ENCODE measurements at regions not wholly inside any gene's neighbourhood (a gene's known extent, or its start where the extent isn't known, plus 50 kb on each side); places are given as distances from the start of the nearest gene placed in this dataset.

DNA sequence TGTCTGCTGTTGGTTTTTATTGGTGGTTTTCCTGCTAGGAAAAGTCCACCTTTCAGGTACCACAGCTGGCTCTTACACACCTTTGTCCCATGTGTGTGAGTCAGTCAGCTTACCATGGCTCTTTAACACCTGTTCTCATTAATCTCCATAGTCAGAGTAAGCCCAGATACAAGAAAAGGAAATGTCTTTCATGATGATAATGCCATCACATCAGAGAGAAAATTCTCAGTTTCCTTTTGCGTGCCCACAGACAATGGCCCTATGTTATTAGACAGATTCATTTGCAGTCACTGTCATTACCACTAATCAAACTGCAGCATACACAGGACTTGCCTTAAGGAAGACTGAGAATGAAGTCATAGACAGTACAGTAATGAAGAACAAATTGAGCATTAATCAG lies 1583.6 kb upstream of the LRRTM3 start:
- TF ChIP-seq POLR2A (IDR thresholded peaks at IDR 0.05) (no peak), EP300 (IDR thresholded peaks at IDR 0.05) (no peak)
- TF ChIP-seq, protein P1, sequence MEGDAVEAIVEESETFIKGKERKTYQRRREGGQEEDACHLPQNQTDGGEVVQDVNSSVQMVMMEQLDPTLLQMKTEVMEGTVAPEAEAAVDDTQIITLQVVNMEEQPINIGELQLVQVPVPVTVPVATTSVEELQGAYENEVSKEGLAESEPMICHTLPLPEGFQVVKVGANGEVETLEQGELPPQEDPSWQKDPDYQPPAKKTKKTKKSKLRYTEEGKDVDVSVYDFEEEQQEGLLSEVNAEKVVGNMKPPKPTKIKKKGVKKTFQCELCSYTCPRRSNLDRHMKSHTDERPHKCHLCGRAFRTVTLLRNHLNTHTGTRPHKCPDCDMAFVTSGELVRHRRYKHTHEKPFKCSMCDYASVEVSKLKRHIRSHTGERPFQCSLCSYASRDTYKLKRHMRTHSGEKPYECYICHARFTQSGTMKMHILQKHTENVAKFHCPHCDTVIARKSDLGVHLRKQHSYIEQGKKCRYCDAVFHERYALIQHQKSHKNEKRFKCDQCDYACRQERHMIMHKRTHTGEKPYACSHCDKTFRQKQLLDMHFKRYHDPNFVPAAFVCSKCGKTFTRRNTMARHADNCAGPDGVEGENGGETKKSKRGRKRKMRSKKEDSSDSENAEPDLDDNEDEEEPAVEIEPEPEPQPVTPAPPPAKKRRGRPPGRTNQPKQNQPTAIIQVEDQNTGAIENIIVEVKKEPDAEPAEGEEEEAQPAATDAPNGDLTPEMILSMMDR (IDR thresholded peaks at IDR 0.05): no peak
- Histone ChIP-seq H3K27ac (no peak overlapping the region), H3K27me3 (no peaks in the 10 kb centered on the region), H3K4me1 (ENCODE audit: insufficient read depth) (no peaks in the 10 kb centered on the region), H3K4me3 (no peak overlapping the region), H3K9me3 (no peaks in the 10 kb centered on the region), H3K36me3 (no peaks in the 10 kb centered on the region)
- intact Hi-C loops (cut with DNase I): no loop called here
- 90 to 97% (median 92%) methylated on average over 1 of the region's 1 CpG for WGBS, 3 donors
- DNase-seq: no peak

DNA sequence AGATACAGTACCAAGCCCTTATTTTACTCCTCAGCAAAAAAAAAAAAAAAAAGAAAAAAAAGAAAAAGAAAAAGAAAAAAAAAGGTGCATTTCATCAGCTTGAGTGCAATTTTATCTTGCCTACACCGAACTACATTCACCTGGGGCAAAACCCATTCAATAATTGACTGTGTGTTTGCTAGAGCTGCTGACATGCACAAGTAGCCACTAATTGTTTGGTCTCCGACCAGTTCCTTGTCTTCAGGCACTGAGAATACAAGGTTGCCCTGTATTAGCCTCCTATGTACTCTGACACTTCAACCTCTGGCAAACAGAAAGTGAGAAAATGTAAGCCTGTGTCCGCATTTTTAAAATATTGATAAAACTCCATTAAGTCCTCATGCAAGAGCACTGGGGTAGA lies 1579.4 kb upstream of the LRRTM3 start:
- 53 to 72% (median 57%) methylated on average over 3 of the region's 3 CpGs for WGBS, 3 donors
- DNase-seq: no peak
- H3K36me3 ChIP-seq: no peaks in the 10 kb centered on the region
- intact Hi-C loops (cut with DNase I): no loop called here
- TF ChIP-seq, protein P1 (IDR thresholded peaks at IDR 0.05): no peak
- TF ChIP-seq POLR2A (IDR thresholded peaks at IDR 0.05): no peak
- TF ChIP-seq EP300 (IDR thresholded peaks at IDR 0.05): no peak
- no peaks in the 10 kb centered on the region for H3K9me3 ChIP-seq
- no peak overlapping the region for H3K27ac ChIP-seq
- no peaks in the 10 kb centered on the region for H3K27me3 ChIP-seq
- H3K4me1 ChIP-seq (ENCODE audit: insufficient read depth): no peaks in the 10 kb centered on the region
- H3K4me3 ChIP-seq: no peak overlapping the region

DNA sequence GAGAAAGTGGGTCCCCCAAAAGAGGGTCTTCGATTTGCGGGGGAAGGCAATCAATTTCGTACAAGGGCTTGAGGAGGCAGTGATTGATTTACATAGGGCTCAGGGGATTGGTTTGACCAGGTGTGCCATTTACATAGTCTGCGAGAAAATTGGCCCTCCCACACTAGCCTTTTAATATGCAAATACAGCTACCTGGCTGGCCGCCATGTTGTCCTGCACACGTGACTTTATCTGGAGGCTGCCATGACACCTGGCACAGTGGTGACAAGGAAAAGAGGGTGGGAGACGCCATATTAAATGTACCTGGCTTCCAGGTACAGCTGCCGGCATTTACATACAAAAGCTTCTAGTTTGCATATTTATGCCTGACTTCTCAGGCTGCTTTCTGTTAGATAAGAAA lies 1577.2 kb upstream of the LRRTM3 start:
- Histone ChIP-seq H3K36me3 (no peaks in the 10 kb centered on the region), H3K27me3 (no peaks in the 10 kb centered on the region), H3K4me3 (no peak overlapping the region), H3K9me3 (no peaks in the 10 kb centered on the region), H3K27ac (no peak overlapping the region), H3K4me1 (ENCODE audit: insufficient read depth) (no peaks in the 10 kb centered on the region)
- WGBS, 3 donors: 72 to 85% (median 77%) methylated on average over 8 of the region's 8 CpGs
- TF ChIP-seq, protein P1 (IDR thresholded peaks at IDR 0.05): no peak
- TF ChIP-seq POLR2A (IDR thresholded peaks at IDR 0.05) (no peak), EP300 (IDR thresholded peaks at IDR 0.05) (no peak)
- no peak for DNase-seq
- intact Hi-C loops (cut with DNase I): no loop called here

DNA sequence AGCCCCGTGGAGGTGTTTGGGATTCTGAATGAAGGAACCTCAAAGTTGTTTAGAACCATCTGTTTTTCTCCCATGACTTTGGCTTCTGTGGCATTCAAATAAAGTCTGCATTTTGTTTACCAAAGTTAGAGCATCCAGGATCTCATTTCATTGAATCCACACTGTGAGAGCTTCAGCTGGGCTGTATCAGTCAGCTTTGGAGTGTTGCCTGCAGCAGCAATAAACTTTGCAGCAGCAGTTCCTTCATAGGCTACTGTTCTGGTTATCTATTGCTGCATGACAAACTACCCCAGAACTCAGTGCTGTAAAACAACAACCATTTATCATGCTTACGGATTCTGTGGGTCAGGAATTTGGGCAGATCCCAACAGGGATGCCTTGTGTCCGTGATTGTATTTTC lies 1575.2 kb upstream of the LRRTM3 start:
- H3K9me3 ChIP-seq: no peaks in the 10 kb centered on the region
- 4 to 8% (median 6%) methylated on average over 3 of the region's 3 CpGs for WGBS, 3 donors
- intact Hi-C loops (cut with DNase I): no loop called here
- no peaks in the 10 kb centered on the region for H3K4me1 ChIP-seq (ENCODE audit: insufficient read depth)
- no peaks in the 10 kb centered on the region for H3K36me3 ChIP-seq
- no peak for DNase-seq
- H3K4me3 ChIP-seq: no peak overlapping the region
- no peaks in the 10 kb centered on the region for H3K27me3 ChIP-seq
- no peak overlapping the region for H3K27ac ChIP-seq
- TF ChIP-seq, protein P1 (IDR thresholded peaks at IDR 0.05): no peak
- TF ChIP-seq POLR2A (IDR thresholded peaks at IDR 0.05) (no peak), EP300 (IDR thresholded peaks at IDR 0.05) (no peak)
